Mesenchymal stem cell (in vitro differentiated cells and primary cell): ENCODE measurements at regions not wholly inside any gene's neighbourhood (a gene's known extent, or its start where the extent isn't known, plus 50 kb on each side); places are given as distances from the start of the nearest gene placed in this dataset.

Experiments used
- DNase-seq: peaks from one replicate; pipeline ENCODE4 v3.0.0-alpha.2; 2013
- H2AFZ ChIP-seq: one replicate; pipeline ENCODE4 v1.6.1; 2013; ENCODE audit warnings: low read depth, mild to moderate bottlenecking, control low read depth, inconsistent platforms, low read length, moderate library complexity
- H2AK5ac ChIP-seq: 2 replicates; pipeline ENCODE4 v1.6.1; 2013; ENCODE audit warnings: low read length, moderate library complexity, mild to moderate bottlenecking, inconsistent platforms; ENCODE audit not compliant: severe bottlenecking
- H2BK120ac ChIP-seq: one replicate; pipeline ENCODE4 v1.6.1; 2013; ENCODE audit warnings: low read depth, mild to moderate bottlenecking, inconsistent platforms, low read length, moderate library complexity
- H2BK12ac ChIP-seq, 2 experiments: one replicate each; pipeline ENCODE4 v1.6.1; 2013; ENCODE audit warnings: inconsistent platforms in 2 of 2, low read length in 2 of 2, mild to moderate bottlenecking in 2 of 2, moderate library complexity in 2 of 2, control low read depth in 1 of 2
- H2BK15ac ChIP-seq: one replicate; pipeline ENCODE4 v1.6.1; 2013; ENCODE audit warnings: mild to moderate bottlenecking, low read depth, inconsistent platforms; ENCODE audit not compliant: poor library complexity, severe bottlenecking
- H2BK5ac ChIP-seq: 2 replicates; pipeline ENCODE4 v1.6.1; 2013; ENCODE audit warnings: low read depth, mild to moderate bottlenecking, low read length, control low read depth, inconsistent platforms; ENCODE audit not compliant: poor library complexity, severe bottlenecking
- H3K14ac ChIP-seq, 2 experiments: one replicate each; pipeline ENCODE4 v1.6.1; 2013; ENCODE audit warnings: inconsistent platforms in 2 of 2, low read length in 2 of 2, control low read depth in 1 of 2, mild to moderate bottlenecking in 1 of 2, moderate library complexity in 1 of 2
- H3K18ac ChIP-seq, 2 experiments: one replicate each; pipeline ENCODE4 v1.6.1; 2013; ENCODE audit warnings: inconsistent platforms in 2 of 2, low read length in 2 of 2, control low read depth in 1 of 2, low read depth in 1 of 2, mild to moderate bottlenecking in 1 of 2
- H3K23ac ChIP-seq, 2 experiments: one replicate each; pipeline ENCODE4 v1.6.1; 2013; ENCODE audit warnings: inconsistent platforms in 2 of 2, low read length in 2 of 2, mild to moderate bottlenecking in 2 of 2, moderate library complexity in 2 of 2, control low read depth in 1 of 2
- H3K27ac ChIP-seq: 2 replicates; pipeline ENCODE4 v1.5.1; 2013; ENCODE audit warnings: mild to moderate bottlenecking, moderate library complexity, low read length, control low read depth, inconsistent platforms; ENCODE audit not compliant: poor library complexity, severe bottlenecking
- H3K27me3 ChIP-seq, 2 experiments: 2 replicates each; pipeline versions ENCODE4 v1.6.1 to v1.7.0; 2013; ENCODE audit warnings: low read length in 2 of 2, mild to moderate bottlenecking in 2 of 2, moderate library complexity in 2 of 2, control low read depth in 1 of 2, inconsistent platforms in 1 of 2; ENCODE audit not compliant: control insufficient read depth in 1 of 2, insufficient read depth in 1 of 2
- H3K36me3 ChIP-seq, 2 experiments: 2 replicates each; pipeline versions ENCODE4 v1.6.1 to v1.7.0; 2013; ENCODE audit warnings: low read length in 2 of 2, control low read depth in 1 of 2, inconsistent platforms in 1 of 2, low read depth in 1 of 2, mild to moderate bottlenecking in 1 of 2; ENCODE audit not compliant: insufficient read depth in 2 of 2, control insufficient read depth in 1 of 2
- H3K4ac ChIP-seq, 2 experiments: one replicate each; pipeline ENCODE4 v1.6.1; 2013; ENCODE audit warnings: inconsistent platforms in 2 of 2, low read length in 2 of 2, mild to moderate bottlenecking in 2 of 2, moderate library complexity in 2 of 2, control low read depth in 1 of 2, low read depth in 1 of 2
- H3K4me1 ChIP-seq: 2 replicates; pipeline ENCODE4 v1.6.1; 2013; ENCODE audit warnings: low read depth, low read length, control low read depth; ENCODE audit not compliant: control insufficient read depth, insufficient read depth
- H3K4me2 ChIP-seq: 2 replicates; pipeline ENCODE4 v1.6.1; 2013; ENCODE audit warnings: low read length, mild to moderate bottlenecking, inconsistent platforms; ENCODE audit not compliant: poor library complexity, severe bottlenecking
- H3K4me3 ChIP-seq, 2 experiments: 2 replicates each; pipeline versions ENCODE4 v1.5.1 to v1.7.0; 2013; ENCODE audit warnings: low read length in 2 of 2, mild to moderate bottlenecking in 2 of 2, control low read depth in 1 of 2, low read depth in 1 of 2; ENCODE audit not compliant: insufficient read depth in 1 of 2
- H3K79me1 ChIP-seq: replicated peaks from 2 replicates; pipeline ENCODE4 v1.6.1; 2013; ENCODE audit warnings: mild to moderate bottlenecking, control low read depth, low read length, inconsistent platforms; ENCODE audit not compliant: poor library complexity, severe bottlenecking
- H3K9ac ChIP-seq: 2 replicates; pipeline ENCODE4 v1.7.0; 2013; ENCODE audit warnings: mild to moderate bottlenecking, low read length, moderate library complexity
- H3K9me3 ChIP-seq: 2 replicates; pipeline ENCODE4 v1.7.0; 2013; ENCODE audit warnings: mild to moderate bottlenecking, low read length; ENCODE audit not compliant: control insufficient read depth
- H4K8ac ChIP-seq: one replicate; pipeline ENCODE4 v1.6.1; 2013; ENCODE audit warnings: inconsistent platforms, mild to moderate bottlenecking, low read length, moderate library complexity
- H4K91ac ChIP-seq: one replicate; pipeline ENCODE4 v1.6.1; 2013; ENCODE audit warnings: mild to moderate bottlenecking, low read length, inconsistent platforms
- WGBS: methylation state at CpG from one replicate; pipeline ENCODE4 v1.1.7; 2013; ENCODE audit warnings: mixed read lengths; 5-methylcytosine and 5-hydroxymethylcytosine counted together

GRCh38 chr3:127137757-127138536, 55.0 kb upstream of the PRR23E start:
- WGBS = 87% methylated on average over 11 of the region's 11 CpGs
- Histone ChIP-seq H3K4me1 (peaks cover 7% of the 10 kb centered on the region), H3K4me3 (no peak overlapping the region), H2BK15ac (no peak overlapping the region), H2AK5ac (no peak overlapping the region), H4K91ac (peak overlapping the region; percentile 1), H3K4ac (no peak overlapping the region), H3K23ac (no peak overlapping the region), H3K9me3 (no peaks in the 10 kb centered on the region), H4K8ac (no peak overlapping the region), H3K18ac (no peak overlapping the region), H3K9ac (no peak overlapping the region), H2BK120ac (no peak overlapping the region), H3K36me3 (no peaks in the 10 kb centered on the region), H3K27ac (no peak overlapping the region), H3K4me2 (no peak overlapping the region), H3K27me3 (peaks cover 60 to 68% of the 10 kb centered on the region in 2 experiments), H3K14ac (no peak overlapping the region), H2BK12ac (no peak overlapping the region), H2BK5ac (no peak overlapping the region), H2AFZ (no peak overlapping the region), H3K79me1 (no peaks in the 10 kb centered on the region)
- no peak for DNase-seq

GRCh38 chr3:127139601-127140500, 53.1 kb upstream of the PRR23E start:
- no peaks in the 10 kb centered on the region for H3K36me3 ChIP-seq
- no peak overlapping the region for H3K23ac ChIP-seq
- no peak overlapping the region for H2BK5ac ChIP-seq
- H2BK12ac ChIP-seq = no peak overlapping the region
- no peak overlapping the region for H3K18ac ChIP-seq
- H3K9me3 ChIP-seq = peaks cover 5% of the 10 kb centered on the region
- no peak overlapping the region for H2BK15ac ChIP-seq
- no peak overlapping the region for H3K4ac ChIP-seq
- H2AK5ac ChIP-seq = no peak overlapping the region
- no peak for DNase-seq
- 83% methylated on average over 17 of the region's 17 CpGs for WGBS
- no peak overlapping the region for H2AFZ ChIP-seq
- H3K14ac ChIP-seq = no peak overlapping the region
- no peak overlapping the region for H2BK120ac ChIP-seq
- peaks cover 42 to 49% of the 10 kb centered on the region in 2 experiments for H3K27me3 ChIP-seq
- H3K9ac ChIP-seq = no peak overlapping the region
- no peak overlapping the region for H3K4me3 ChIP-seq
- no peak overlapping the region for H3K4me2 ChIP-seq
- no peak overlapping the region for H4K8ac ChIP-seq
- H4K91ac ChIP-seq = no peak overlapping the region
- H3K27ac ChIP-seq = no peak overlapping the region
- peaks cover 7% of the 10 kb centered on the region for H3K4me1 ChIP-seq
- no peaks in the 10 kb centered on the region for H3K79me1 ChIP-seq

- Histone ChIP-seq H3K79me1 (no peaks in the 10 kb centered on the region), H3K9me3 (peaks cover 5% of the 10 kb centered on the region), H2BK12ac (no peak overlapping the region), H2BK15ac (no peak overlapping the region), H3K27me3 (peaks cover 32 to 42% of the 10 kb centered on the region in 2 experiments), H2BK5ac (no peak overlapping the region), H2AFZ (no peak overlapping the region), H3K23ac (no peak overlapping the region), H2AK5ac (no peak overlapping the region), H3K27ac (no peak overlapping the region), H3K18ac (no peak overlapping the region), H3K4me2 (no peak overlapping the region), H4K91ac (no peak overlapping the region), H3K36me3 (no peaks in the 10 kb centered on the region), H3K4me3 (no peak overlapping the region), H3K4me1 (peaks cover under 1% of the 10 kb centered on the region), H3K4ac (no peak overlapping the region), H3K9ac (no peak overlapping the region), H4K8ac (no peak overlapping the region), H3K14ac (no peak overlapping the region), H2BK120ac (no peak overlapping the region)
- no peak for DNase-seq
- WGBS = 82% methylated on average over 17 of the region's 18 CpGs
These were observed 52.1 kb upstream of the PRR23E start for GRCh38 chr3:127140501-127141460.
